MM.1S (cell line): ENCODE measurements at regions not wholly inside any gene's neighbourhood (a gene's known extent, or its start where the extent isn't known, plus 50 kb on each side); places are given as distances from the start of the nearest gene placed in this dataset.

Experiments used
- DNase-seq: peaks from one replicate; pipeline ENCODE4 v3.0.0-alpha.2; 2015
- H2AFZ ChIP-seq: fragments of 300-600 bp; sonication (generic); 2 replicates; pipeline ENCODE4 v1.6.0; 2016; ENCODE audit warnings: antibody characterized with exemption, low read length
- H3F3A ChIP-seq: fragments of 300-600 bp; sonication (generic); 2 replicates; pipeline ENCODE4 v1.6.1; 2016; ENCODE audit warnings: mild to moderate bottlenecking, antibody characterized with exemption, low read length, moderate library complexity, mixed read lengths; ENCODE audit not compliant: insufficient read depth
- H3K27ac ChIP-seq: fragments of 300-600 bp; sonication (generic); 2 replicates; pipeline ENCODE4 v1.5.1; 2016; ENCODE audit warnings: mild to moderate bottlenecking, low read length
- H3K27me3 ChIP-seq: fragments of 300-600 bp; sonication (generic); replicated peaks from 2 replicates; pipeline ENCODE4 v1.6.0; 2016; ENCODE audit warnings: low read length; ENCODE audit not compliant: insufficient read depth
- H3K36me3 ChIP-seq: fragments of 300-600 bp; sonication (generic); replicated peaks from 2 replicates; pipeline ENCODE4 v1.6.1; 2016; ENCODE audit warnings: mild to moderate bottlenecking, low read length, mixed read lengths; ENCODE audit not compliant: insufficient read depth
- H3K4me1 ChIP-seq: fragments of 300-600 bp; sonication (generic); 2 replicates; pipeline ENCODE4 v1.6.1; 2016; ENCODE audit warnings: low read length, mixed read lengths
- H3K4me2 ChIP-seq: fragments of 300-600 bp; sonication (generic); 2 replicates; pipeline ENCODE4 v1.6.0; 2016; ENCODE audit warnings: low read depth, low read length
- H3K4me3 ChIP-seq: fragments of 300-600 bp; sonication (generic); 2 replicates; pipeline ENCODE4 v1.5.1; 2016; ENCODE audit warnings: low read length, mixed read lengths
- H3K79me2 ChIP-seq: fragments of 300-600 bp; sonication (generic); 2 replicates; pipeline ENCODE4 v1.6.1; 2016; ENCODE audit warnings: mixed run types, low read length, mixed read lengths
- H3K9ac ChIP-seq: fragments of 300-600 bp; sonication (generic); 2 replicates; pipeline ENCODE4 v1.6.1; 2016; ENCODE audit warnings: low read length, mixed read lengths
- H3K9me2 ChIP-seq: fragments of 300-600 bp; sonication (generic); replicated peaks from 2 replicates; pipeline ENCODE4 v1.6.1; 2016; ENCODE audit warnings: mild to moderate bottlenecking, low read length, mixed read lengths; ENCODE audit not compliant: insufficient read depth
- H3K9me3 ChIP-seq: fragments of 300-600 bp; sonication (generic); replicated peaks from 2 replicates; pipeline ENCODE4 v1.6.1; 2016; ENCODE audit warnings: mild to moderate bottlenecking, low read length, mixed read lengths; ENCODE audit not compliant: insufficient read depth
- H4K20me1 ChIP-seq: fragments of 300-600 bp; sonication (generic); 2 replicates; pipeline ENCODE4 v1.6.1; 2016; ENCODE audit warnings: mild to moderate bottlenecking, low read length, moderate library complexity, mixed read lengths; ENCODE audit not compliant: insufficient read depth
- CTCF ChIP-seq: fragments of 300-600 bp; sonication (generic); IDR thresholded peaks from 2 replicates; pipeline ENCODE4 v1.5.1; 2016; ENCODE audit warnings: antibody characterized with exemption, low read length, mixed read lengths
- EZH2 ChIP-seq: fragments of 300-600 bp; sonication (generic); optimal IDR thresholded peaks from 2 replicates; pipeline ENCODE3; 2017; ENCODE audit warnings: low read depth, mild to moderate bottlenecking, antibody characterized with exemption, low read length, mixed read lengths
- EZH2phosphoT487 ChIP-seq: fragments of 300-600 bp; sonication (generic); IDR thresholded peaks from 2 replicates; pipeline ENCODE4 v1.6.1; 2018; ENCODE audit warnings: antibody characterized with exemption, low read length

DNA sequence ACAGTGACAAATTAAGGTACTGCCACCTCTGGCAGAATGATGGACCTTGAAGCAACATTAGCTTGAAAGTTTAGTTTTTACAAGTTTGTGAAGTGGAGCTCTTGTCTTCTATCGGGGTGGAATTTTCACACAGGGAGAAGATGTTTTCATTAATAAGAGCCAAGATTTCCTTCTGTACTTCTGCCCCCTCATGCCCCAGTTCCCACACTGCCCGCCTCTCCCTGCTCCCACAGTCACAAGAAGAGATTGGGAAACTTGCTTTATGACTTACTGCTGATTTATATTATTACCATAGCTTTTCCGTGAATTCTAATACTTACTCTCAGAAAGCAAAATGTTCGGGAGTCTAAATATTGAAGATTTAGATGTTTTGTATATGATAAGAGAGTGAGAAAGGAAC, 539.8 kb upstream of the ARX start:
- Histone ChIP-seq H3K4me1 (no peaks in the 10 kb centered on the region), H4K20me1 (no peaks in the 10 kb centered on the region), H3K9ac (no peak overlapping the region), H3K4me3 (no peak overlapping the region), H3K27ac (no peak overlapping the region), H2AFZ (no peak overlapping the region), H3K9me2 (no peaks in the 10 kb centered on the region), H3F3A (no peaks in the 10 kb centered on the region), H3K27me3 (no peaks in the 10 kb centered on the region), H3K79me2 (no peaks in the 10 kb centered on the region), H3K9me3 (no peaks in the 10 kb centered on the region), H3K36me3 (no peaks in the 10 kb centered on the region), H3K4me2 (no peak overlapping the region)
- TF ChIP-seq EZH2 (no peak), EZH2phosphoT487 (no peak), CTCF (no peak)
- DNase-seq = no peak

DNA sequence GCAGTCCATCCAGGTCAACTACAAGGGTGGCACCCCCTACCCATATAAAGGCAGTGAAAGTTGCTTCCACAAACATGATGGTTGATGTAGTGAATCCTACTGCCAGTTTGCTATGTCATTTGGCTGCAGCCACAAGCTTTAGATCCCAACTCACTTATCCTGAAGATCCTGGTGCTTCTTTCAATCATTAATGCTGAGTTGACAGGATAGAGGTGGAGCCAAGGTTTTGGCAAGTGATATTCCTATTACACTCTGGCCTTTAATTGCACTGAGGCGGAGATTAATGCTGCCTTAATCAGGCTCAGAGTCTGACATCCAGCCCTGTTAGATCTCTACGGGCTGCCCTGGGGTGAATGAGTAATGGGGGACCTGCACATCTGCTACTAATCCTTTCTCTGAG, 542.4 kb upstream of the ARX start:
- no peaks in the 10 kb centered on the region for H3K4me1 ChIP-seq

GRCh38 chrX:25561190-25561589, 545.4 kb upstream of the ARX start:
- no peaks in the 10 kb centered on the region for H3F3A ChIP-seq
- no peak overlapping the region for H3K27ac ChIP-seq
- H3K27me3 ChIP-seq = no peaks in the 10 kb centered on the region
- H3K9ac ChIP-seq = no peak overlapping the region
- TF ChIP-seq EZH2 (no peak), EZH2phosphoT487 (no peak), CTCF (no peak)
- no peak overlapping the region for H3K4me2 ChIP-seq
- no peaks in the 10 kb centered on the region for H3K79me2 ChIP-seq
- no peaks in the 10 kb centered on the region for H3K36me3 ChIP-seq
- H2AFZ ChIP-seq = no peak overlapping the region
- no peak overlapping the region for H3K4me3 ChIP-seq
- H3K4me1 ChIP-seq = no peaks in the 10 kb centered on the region
- no peak for DNase-seq
- no peaks in the 10 kb centered on the region for H4K20me1 ChIP-seq
- no peaks in the 10 kb centered on the region for H3K9me3 ChIP-seq
- H3K9me2 ChIP-seq = no peaks in the 10 kb centered on the region

More for the DNA sequence above, 542.4 kb upstream of the ARX start:
- no peak for DNase-seq
- no peak overlapping the region for H3K4me2 ChIP-seq
- H3K27ac ChIP-seq = no peak overlapping the region
- no peaks in the 10 kb centered on the region for H3F3A ChIP-seq
- H3K36me3 ChIP-seq = no peaks in the 10 kb centered on the region
- H3K79me2 ChIP-seq = no peaks in the 10 kb centered on the region
- H4K20me1 ChIP-seq = no peaks in the 10 kb centered on the region
- TF ChIP-seq CTCF = no peak
- no peak for TF ChIP-seq EZH2
- no peak for TF ChIP-seq EZH2phosphoT487
- no peak overlapping the region for H3K4me3 ChIP-seq
- no peak overlapping the region for H3K9ac ChIP-seq
- no peaks in the 10 kb centered on the region for H3K27me3 ChIP-seq
- H3K9me3 ChIP-seq = no peaks in the 10 kb centered on the region
- no peaks in the 10 kb centered on the region for H3K9me2 ChIP-seq
- H2AFZ ChIP-seq = no peak overlapping the region
